ENCODE measurements at regions not wholly inside any gene's neighbourhood (a gene's known extent, or its start where the extent isn't known, plus 50 kb on each side); places are given as distances from the start of the nearest gene placed in this dataset.

DNA sequence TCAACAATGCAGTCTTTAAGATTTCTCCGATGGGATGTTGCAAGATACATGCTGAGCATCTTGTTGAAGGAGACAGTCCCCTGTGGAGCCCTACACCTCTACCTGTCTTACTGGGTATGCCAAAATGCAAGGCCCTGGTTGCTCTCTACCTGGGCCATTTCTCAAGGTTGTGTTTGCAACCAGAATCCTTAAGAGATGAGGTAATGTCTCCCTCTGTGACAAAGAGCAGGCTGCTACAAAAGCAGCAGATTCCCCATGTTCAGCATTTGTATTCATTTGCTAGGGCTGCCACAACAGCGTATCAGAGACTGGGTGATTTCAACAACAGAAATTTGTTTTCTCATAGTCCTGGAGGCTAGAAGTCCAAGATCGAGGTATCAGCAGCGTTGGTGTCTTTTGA is 138.4 kb upstream of the RPS23 start:
- TF ChIP-seq, protein P1, sequence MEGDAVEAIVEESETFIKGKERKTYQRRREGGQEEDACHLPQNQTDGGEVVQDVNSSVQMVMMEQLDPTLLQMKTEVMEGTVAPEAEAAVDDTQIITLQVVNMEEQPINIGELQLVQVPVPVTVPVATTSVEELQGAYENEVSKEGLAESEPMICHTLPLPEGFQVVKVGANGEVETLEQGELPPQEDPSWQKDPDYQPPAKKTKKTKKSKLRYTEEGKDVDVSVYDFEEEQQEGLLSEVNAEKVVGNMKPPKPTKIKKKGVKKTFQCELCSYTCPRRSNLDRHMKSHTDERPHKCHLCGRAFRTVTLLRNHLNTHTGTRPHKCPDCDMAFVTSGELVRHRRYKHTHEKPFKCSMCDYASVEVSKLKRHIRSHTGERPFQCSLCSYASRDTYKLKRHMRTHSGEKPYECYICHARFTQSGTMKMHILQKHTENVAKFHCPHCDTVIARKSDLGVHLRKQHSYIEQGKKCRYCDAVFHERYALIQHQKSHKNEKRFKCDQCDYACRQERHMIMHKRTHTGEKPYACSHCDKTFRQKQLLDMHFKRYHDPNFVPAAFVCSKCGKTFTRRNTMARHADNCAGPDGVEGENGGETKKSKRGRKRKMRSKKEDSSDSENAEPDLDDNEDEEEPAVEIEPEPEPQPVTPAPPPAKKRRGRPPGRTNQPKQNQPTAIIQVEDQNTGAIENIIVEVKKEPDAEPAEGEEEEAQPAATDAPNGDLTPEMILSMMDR (IDR thresholded peaks at IDR 0.05 in 8 of 11, conservative IDR thresholded peaks at IDR 0.05 in 3 of 11), result no peak
- no peak for TF ChIP-seq POLR2AphosphoS5 (IDR thresholded peaks at IDR 0.05)
